GM18520 (cell line): ENCODE measurements at regions not wholly inside any gene's neighbourhood (a gene's known extent, or its start where the extent isn't known, plus 50 kb on each side); places are given as distances from the start of the nearest gene placed in this dataset.

Source experiments
- ATAC-seq: cut with Tn5 transposase; IDR thresholded peaks from one replicate; pipeline ENCODE4 v1.9.1; 2021; ENCODE audit not compliant: unreplicated experiment

GRCh38 chr9:13568841-13569601 is 289.5 kb upstream of the MPDZ start:
- ATAC-seq = no peak

- ATAC-seq = no peak
Observed at GRCh38 chr9:13568405-13568804, 288.9 kb upstream of the MPDZ start.

- ATAC-seq = no peak
Observed at GRCh38 chr9:13567833-13568232, 288.3 kb upstream of the MPDZ start.

GRCh38 chr9:13557746-13558145 is 278.3 kb upstream of the MPDZ start:
- ATAC-seq = no peak

- ATAC-seq = no peak
Observed at GRCh38 chr9:13556656-13557055, 277.2 kb upstream of the MPDZ start.

GRCh38 chr9:13555989-13556500 is 276.6 kb upstream of the MPDZ start:
- ATAC-seq = no peak

- no peak for ATAC-seq
Observed at GRCh38 chr9:13555516-13555915, 276.0 kb upstream of the MPDZ start.

GRCh38 chr9:13554626-13555025 is 275.1 kb upstream of the MPDZ start:
- ATAC-seq = no peak

- ATAC-seq = no peak
Observed at GRCh38 chr9:13552606-13553215, 273.2 kb upstream of the MPDZ start.

GRCh38 chr9:13550519-13550918 is 271.0 kb upstream of the MPDZ start:
- ATAC-seq = no peak

- ATAC-seq = no peak
Observed at GRCh38 chr9:13548535-13548934, 269.0 kb upstream of the MPDZ start.

GRCh38 chr9:13535141-13535540 is 255.6 kb upstream of the MPDZ start:
- no peak for ATAC-seq

GRCh38 chr9:13534006-13534405 is 254.5 kb upstream of the MPDZ start:
- ATAC-seq = no peak

- no peak for ATAC-seq
Observed at GRCh38 chr9:13532407-13532806, 252.9 kb upstream of the MPDZ start.

- no peak for ATAC-seq
Observed at GRCh38 chr9:13529321-13530104, 250.0 kb upstream of the MPDZ start.

GRCh38 chr9:13524245-13524644 is 244.8 kb upstream of the MPDZ start:
- no peak for ATAC-seq

- ATAC-seq = no peak
Observed at GRCh38 chr9:13520069-13520468, 240.6 kb upstream of the MPDZ start.

- no peak for ATAC-seq
Observed at GRCh38 chr9:13513716-13514444, 234.4 kb upstream of the MPDZ start.

GRCh38 chr9:13513286-13513685 is 233.8 kb upstream of the MPDZ start:
- ATAC-seq = no peak

GRCh38 chr9:13508681-13509080 is 229.2 kb upstream of the MPDZ start:
- no peak for ATAC-seq

GRCh38 chr9:13508086-13508485 is 228.6 kb upstream of the MPDZ start:
- no peak for ATAC-seq
